Vagina (tissue), 2 donors: ENCODE measurements at regions not wholly inside any gene's neighbourhood (a gene's known extent, or its start where the extent isn't known, plus 50 kb on each side); places are given as distances from the start of the nearest gene placed in this dataset.

ENCODE experiments used
- CTCF ChIP-seq, 3 experiments: fragments of 450-650 bp in 2 of 3; fragments of 200-600 bp in 1 of 3; sonication (generic) in 1 of 3; IDR thresholded peaks; one replicate each; pipeline ENCODE4 v1.5.1; 2017 to 2019; ENCODE audit warnings: antibody characterized with exemption in 3 of 3, mild to moderate bottlenecking in 2 of 3, moderate library complexity in 2 of 3
- POLR2A ChIP-seq, 2 donors: fragments of 450-650 bp; IDR thresholded peaks; one replicate each; pipeline ENCODE4 v1.6.1; 2017; ENCODE audit warnings: antibody characterized with exemption in 2 of 2, mild to moderate bottlenecking in 2 of 2, moderate library complexity in 2 of 2
- POLR2AphosphoS5 ChIP-seq, 2 donors: sonication (generic); formaldehyde crosslinking; IDR thresholded peaks; one replicate each; pipeline ENCODE4 v1.9.0; 2017; ENCODE audit warnings: antibody characterized with exemption in 2 of 2, mild to moderate bottlenecking in 2 of 2, low read depth in 1 of 2; ENCODE audit not compliant: insufficient read depth in 1 of 2

- TF ChIP-seq CTCF (IDR thresholded peaks at IDR 0.05) (no peak), POLR2A (IDR thresholded peaks at IDR 0.05) (no peak), POLR2AphosphoS5 (IDR thresholded peaks at IDR 0.05; ENCODE audit: insufficient read depth in 1 of 2, low read depth in 1 of 2) (no peak)
Observed at GRCh38 chr15:97903560-97903959, 56.9 kb upstream of the ARRDC4 start.
